Mammary epithelial cell (primary cell): ENCODE measurements at regions not wholly inside any gene's neighbourhood (a gene's known extent, or its start where the extent isn't known, plus 50 kb on each side); places are given as distances from the start of the nearest gene placed in this dataset.

Source experiments
- EZH2 ChIP-seq: IDR thresholded peaks from 2 replicates; pipeline ENCODE4 v1.6.1; 2012; ENCODE audit warnings: low read length, inconsistent platforms, borderline replicate concordance
- TF ChIP-seq, protein P1 (sequence below), 2 donors: IDR thresholded peaks in 1 of 2; conservative IDR thresholded peaks in 1 of 2; 2 replicates each; pipeline ENCODE4 v1.5.1; 2011 to 2012; ENCODE audit warnings: inconsistent platforms in 2 of 2, low read length in 2 of 2, mild to moderate bottlenecking in 2 of 2, control low read depth in 1 of 2, low read depth in 1 of 2; ENCODE audit not compliant: insufficient read depth in 1 of 2; ENCODE audit errors: extremely low read depth in 1 of 2

DNA sequence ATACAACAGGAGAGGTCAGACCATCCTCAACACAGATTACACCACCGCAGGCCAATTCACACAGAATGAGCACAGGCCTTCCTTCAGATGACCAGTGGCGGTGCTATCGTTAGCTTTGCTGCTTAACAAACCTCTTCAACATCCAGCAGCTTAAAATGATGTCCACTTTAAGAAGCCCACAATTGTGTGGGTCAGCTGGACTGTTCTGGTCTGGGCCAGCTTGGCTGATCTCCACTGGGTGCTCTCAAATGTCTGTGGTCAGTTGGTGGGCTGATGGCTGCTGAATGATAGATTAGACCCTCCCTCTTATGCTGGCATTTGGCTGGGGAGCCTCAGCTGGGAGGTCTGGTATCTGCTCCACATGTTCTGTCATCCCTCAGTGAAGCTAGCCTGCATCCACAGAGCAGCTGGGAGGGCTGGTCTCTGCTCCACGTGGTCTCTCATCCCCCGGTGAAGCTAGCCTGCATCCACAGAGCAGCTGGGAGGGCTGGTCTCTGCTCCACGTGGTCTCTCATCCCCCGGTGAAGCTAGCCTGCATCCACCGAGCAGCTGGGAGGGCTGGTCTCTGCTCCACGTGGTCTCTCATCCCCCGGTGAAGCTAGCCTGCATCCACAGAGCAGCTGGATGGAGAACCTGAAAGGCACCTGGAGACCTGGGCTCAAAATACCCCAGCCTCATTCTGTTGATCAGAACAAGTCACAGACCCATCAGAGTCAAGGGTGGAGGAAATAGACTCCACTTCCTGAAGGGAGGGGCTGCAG, 203.6 kb upstream of the DIO3 start:
- TF ChIP-seq, protein P1, sequence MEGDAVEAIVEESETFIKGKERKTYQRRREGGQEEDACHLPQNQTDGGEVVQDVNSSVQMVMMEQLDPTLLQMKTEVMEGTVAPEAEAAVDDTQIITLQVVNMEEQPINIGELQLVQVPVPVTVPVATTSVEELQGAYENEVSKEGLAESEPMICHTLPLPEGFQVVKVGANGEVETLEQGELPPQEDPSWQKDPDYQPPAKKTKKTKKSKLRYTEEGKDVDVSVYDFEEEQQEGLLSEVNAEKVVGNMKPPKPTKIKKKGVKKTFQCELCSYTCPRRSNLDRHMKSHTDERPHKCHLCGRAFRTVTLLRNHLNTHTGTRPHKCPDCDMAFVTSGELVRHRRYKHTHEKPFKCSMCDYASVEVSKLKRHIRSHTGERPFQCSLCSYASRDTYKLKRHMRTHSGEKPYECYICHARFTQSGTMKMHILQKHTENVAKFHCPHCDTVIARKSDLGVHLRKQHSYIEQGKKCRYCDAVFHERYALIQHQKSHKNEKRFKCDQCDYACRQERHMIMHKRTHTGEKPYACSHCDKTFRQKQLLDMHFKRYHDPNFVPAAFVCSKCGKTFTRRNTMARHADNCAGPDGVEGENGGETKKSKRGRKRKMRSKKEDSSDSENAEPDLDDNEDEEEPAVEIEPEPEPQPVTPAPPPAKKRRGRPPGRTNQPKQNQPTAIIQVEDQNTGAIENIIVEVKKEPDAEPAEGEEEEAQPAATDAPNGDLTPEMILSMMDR (conservative IDR thresholded peaks at IDR 0.05 in 1 of 2, IDR thresholded peaks at IDR 0.05 in 1 of 2; ENCODE audit: extremely low read depth in 1 of 2, insufficient read depth in 1 of 2, low read depth in 1 of 2, low read length in 2 of 2), result no peak
- TF ChIP-seq EZH2, result no peak
